Medulla oblongata (tissue), 1 donor: ENCODE measurements at regions not wholly inside any gene's neighbourhood (a gene's known extent, or its start where the extent isn't known, plus 50 kb on each side); places are given as distances from the start of the nearest gene placed in this dataset.

ENCODE experiments used
- DNase-seq: peaks from one replicate; pipeline ENCODE4 v3.0.0-alpha.2; 2015; ENCODE audit errors: extremely low spot score

- DNase-seq: no peak
Measured at GRCh38 chr11:80457823-80458222, 1017.0 kb upstream of the TENM4 start.

GRCh38 chr11:80455818-80456217 lies 1015.0 kb upstream of the TENM4 start:
- no peak for DNase-seq

- no peak for DNase-seq
Measured at GRCh38 chr11:80451105-80451504, 1010.3 kb upstream of the TENM4 start.

- DNase-seq: no peak
Measured at GRCh38 chr11:80448709-80449108, 1007.9 kb upstream of the TENM4 start.

- no peak for DNase-seq
Measured at GRCh38 chr11:80443177-80443576, 1002.3 kb upstream of the TENM4 start.

GRCh38 chr11:80441821-80442220 lies 1001.0 kb upstream of the TENM4 start:
- DNase-seq: no peak

GRCh38 chr11:80440835-80441234 lies 1000.0 kb upstream of the TENM4 start:
- DNase-seq: no peak

GRCh38 chr11:80436547-80436946 lies 995.7 kb upstream of the TENM4 start:
- DNase-seq: no peak

GRCh38 chr11:80435345-80435744 lies 994.5 kb upstream of the TENM4 start:
- no peak for DNase-seq

GRCh38 chr11:80432057-80432456 lies 991.2 kb upstream of the TENM4 start:
- no peak for DNase-seq

GRCh38 chr11:80424012-80424695 lies 983.3 kb upstream of the TENM4 start:
- DNase-seq: no peak

GRCh38 chr11:80420374-80420773 lies 979.5 kb upstream of the TENM4 start:
- no peak for DNase-seq

- DNase-seq: no peak
Measured at GRCh38 chr11:80417681-80418080, 976.9 kb upstream of the TENM4 start.

- no peak for DNase-seq
Measured at GRCh38 chr11:80415580-80415979, 974.8 kb upstream of the TENM4 start.

GRCh38 chr11:80414181-80415165 lies 973.6 kb upstream of the TENM4 start:
- DNase-seq: no peak

- no peak for DNase-seq
Measured at GRCh38 chr11:80412604-80413003, 971.8 kb upstream of the TENM4 start.

- DNase-seq: no peak
Measured at GRCh38 chr11:80393210-80393609, 952.4 kb upstream of the TENM4 start.

GRCh38 chr11:80390505-80390904 lies 949.7 kb upstream of the TENM4 start:
- DNase-seq: no peak

- no peak for DNase-seq
Measured at GRCh38 chr11:80388536-80388935, 947.7 kb upstream of the TENM4 start.

- no peak for DNase-seq
Measured at GRCh38 chr11:80388130-80388529, 947.3 kb upstream of the TENM4 start.

- DNase-seq: no peak
Measured at GRCh38 chr11:80383655-80384054, 942.8 kb upstream of the TENM4 start.

GRCh38 chr11:80379620-80380278 lies 938.9 kb upstream of the TENM4 start:
- no peak for DNase-seq
